B cell (primary cell): ENCODE measurements at regions not wholly inside any gene's neighbourhood (a gene's known extent, or its start where the extent isn't known, plus 50 kb on each side); places are given as distances from the start of the nearest gene placed in this dataset.
"Not testable (repeated sequence)": the region's sequence is repeated elsewhere in the genome, so short reads cannot be mapped to it uniquely, and the experiment has no call there.

Source experiments
- EZH2 ChIP-seq: IDR thresholded peaks from 2 replicates; pipeline ENCODE4 v1.6.1; 2012; ENCODE audit warnings: borderline replicate concordance, low read depth, mild to moderate bottlenecking, moderate library complexity, low read length; ENCODE audit not compliant: insufficient read depth, poor library complexity, severe bottlenecking
- TF ChIP-seq, protein P1 (sequence below): fragments of 200-600 bp; IDR thresholded peaks from one replicate; pipeline ENCODE4 v1.8.0; 2022; ENCODE audit warnings: antibody characterized with exemption, mild to moderate bottlenecking

GRCh38 chr4:17003606-17004392 lies 105.4 kb upstream of the LDB2 start:
- TF ChIP-seq, protein P1, sequence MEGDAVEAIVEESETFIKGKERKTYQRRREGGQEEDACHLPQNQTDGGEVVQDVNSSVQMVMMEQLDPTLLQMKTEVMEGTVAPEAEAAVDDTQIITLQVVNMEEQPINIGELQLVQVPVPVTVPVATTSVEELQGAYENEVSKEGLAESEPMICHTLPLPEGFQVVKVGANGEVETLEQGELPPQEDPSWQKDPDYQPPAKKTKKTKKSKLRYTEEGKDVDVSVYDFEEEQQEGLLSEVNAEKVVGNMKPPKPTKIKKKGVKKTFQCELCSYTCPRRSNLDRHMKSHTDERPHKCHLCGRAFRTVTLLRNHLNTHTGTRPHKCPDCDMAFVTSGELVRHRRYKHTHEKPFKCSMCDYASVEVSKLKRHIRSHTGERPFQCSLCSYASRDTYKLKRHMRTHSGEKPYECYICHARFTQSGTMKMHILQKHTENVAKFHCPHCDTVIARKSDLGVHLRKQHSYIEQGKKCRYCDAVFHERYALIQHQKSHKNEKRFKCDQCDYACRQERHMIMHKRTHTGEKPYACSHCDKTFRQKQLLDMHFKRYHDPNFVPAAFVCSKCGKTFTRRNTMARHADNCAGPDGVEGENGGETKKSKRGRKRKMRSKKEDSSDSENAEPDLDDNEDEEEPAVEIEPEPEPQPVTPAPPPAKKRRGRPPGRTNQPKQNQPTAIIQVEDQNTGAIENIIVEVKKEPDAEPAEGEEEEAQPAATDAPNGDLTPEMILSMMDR: not testable (repeated sequence)
- not testable (repeated sequence) for TF ChIP-seq EZH2
